ENCODE measurements at regions not wholly inside any gene's neighbourhood (a gene's known extent, or its start where the extent isn't known, plus 50 kb on each side); places are given as distances from the start of the nearest gene placed in this dataset.

- TF ChIP-seq GATA1 (IDR thresholded peaks at IDR 0.05; ENCODE audit: low read depth, low read length) (no peak), POLR2A (IDR thresholded peaks at IDR 0.05; ENCODE audit: low read length) (no peak)
- no peak for DNase-seq
Measured at GRCh38 chr10:128281343-128281742, 155.1 kb upstream of the MKI67 start.

- DNase-seq = no peak
- TF ChIP-seq GATA1 (IDR thresholded peaks at IDR 0.05; ENCODE audit: low read depth, low read length) (no peak), POLR2A (IDR thresholded peaks at IDR 0.05; ENCODE audit: low read length) (no peak)
Measured at GRCh38 chr10:128281861-128282260, 155.6 kb upstream of the MKI67 start.

GRCh38 chr10:128286141-128286761 lies 160.0 kb upstream of the MKI67 start:
- no peak for DNase-seq
- TF ChIP-seq POLR2A (IDR thresholded peaks at IDR 0.05; ENCODE audit: low read length) (no peak), GATA1 (IDR thresholded peaks at IDR 0.05; ENCODE audit: low read depth, low read length) (no peak)

- DNase-seq = no peak
- no peak for TF ChIP-seq POLR2A (IDR thresholded peaks at IDR 0.05; ENCODE audit: low read length)
- TF ChIP-seq GATA1 (IDR thresholded peaks at IDR 0.05; ENCODE audit: low read depth, low read length) = no peak
Measured at GRCh38 chr10:128286762-128287500, 160.7 kb upstream of the MKI67 start.

- DNase-seq = no peak
Measured at GRCh38 chr10:128287921-128288320, 161.7 kb upstream of the MKI67 start.

GRCh38 chr10:128289621-128290020 lies 163.4 kb upstream of the MKI67 start:
- no peak for DNase-seq
- TF ChIP-seq GATA1 (IDR thresholded peaks at IDR 0.05; ENCODE audit: low read depth, low read length) (no peak), POLR2A (IDR thresholded peaks at IDR 0.05; ENCODE audit: low read length) (no peak)

More at GRCh38 chr10:128287921-128288320, 161.7 kb upstream of the MKI67 start:
- TF ChIP-seq POLR2A (IDR thresholded peaks at IDR 0.05; ENCODE audit: low read length) (no peak), GATA1 (IDR thresholded peaks at IDR 0.05; ENCODE audit: low read depth, low read length) (no peak)

- no peak for DNase-seq
- no peak for TF ChIP-seq POLR2A (IDR thresholded peaks at IDR 0.05; ENCODE audit: low read length)
Measured at GRCh38 chr10:128295003-128295402, 168.8 kb upstream of the MKI67 start.

- no peak for DNase-seq
- TF ChIP-seq GATA1 (IDR thresholded peaks at IDR 0.05; ENCODE audit: low read depth, low read length) (no peak), POLR2A (IDR thresholded peaks at IDR 0.05; ENCODE audit: low read length) (no peak)
Measured at GRCh38 chr10:128296253-128297007, 170.2 kb upstream of the MKI67 start.

GRCh38 chr10:128297709-128298378 lies 171.6 kb upstream of the MKI67 start:
- DNase-seq = no peak
- no peak for TF ChIP-seq POLR2A (IDR thresholded peaks at IDR 0.05; ENCODE audit: low read length)
- TF ChIP-seq GATA1 (IDR thresholded peaks at IDR 0.05; ENCODE audit: low read depth, low read length) = no peak

- TF ChIP-seq GATA1 (IDR thresholded peaks at IDR 0.05; ENCODE audit: low read depth, low read length) = no peak
- TF ChIP-seq POLR2A (IDR thresholded peaks at IDR 0.05; ENCODE audit: low read length) = no peak
- no peak for DNase-seq
Measured at GRCh38 chr10:128298587-128298986, 172.4 kb upstream of the MKI67 start.

GRCh38 chr10:128300290-128300824 lies 174.1 kb upstream of the MKI67 start:
- TF ChIP-seq GATA1 (IDR thresholded peaks at IDR 0.05; ENCODE audit: low read depth, low read length) (no peak), POLR2A (IDR thresholded peaks at IDR 0.05; ENCODE audit: low read length) (no peak)
- no peak for DNase-seq

- TF ChIP-seq GATA1 (IDR thresholded peaks at IDR 0.05; ENCODE audit: low read depth, low read length) (no peak), POLR2A (IDR thresholded peaks at IDR 0.05; ENCODE audit: low read length) (no peak)
- DNase-seq = no peak
Measured at GRCh38 chr10:128301051-128301450, 174.8 kb upstream of the MKI67 start.

GRCh38 chr10:128302808-128303207 lies 176.6 kb upstream of the MKI67 start:
- DNase-seq = no peak
- TF ChIP-seq GATA1 (IDR thresholded peaks at IDR 0.05; ENCODE audit: low read depth, low read length) = no peak
- TF ChIP-seq POLR2A (IDR thresholded peaks at IDR 0.05; ENCODE audit: low read length) = no peak

GRCh38 chr10:128304271-128304670 lies 178.0 kb upstream of the MKI67 start:
- TF ChIP-seq POLR2A (IDR thresholded peaks at IDR 0.05; ENCODE audit: low read length) (no peak), GATA1 (IDR thresholded peaks at IDR 0.05; ENCODE audit: low read depth, low read length) (no peak)
- no peak for DNase-seq

Measured in erythroblast (primary cell).